Adrenal gland (tissue), 9 donors: ENCODE measurements at regions not wholly inside any gene's neighbourhood (a gene's known extent, or its start where the extent isn't known, plus 50 kb on each side); places are given as distances from the start of the nearest gene placed in this dataset.

Experiments used
- DNase-seq, 7 donors: peaks; one replicate each; pipeline ENCODE4 v3.0.0-alpha.2; 2019 to 2020
- H3K27ac ChIP-seq, 5 donors: fragments of 200-600 bp; sonication (generic) in 4 of 5; 1 replicate in 3 of 5; 2 replicates in 2 of 5; pipeline versions ENCODE4 v1.5.1 to v1.8.0; 2016 to 2020; ENCODE audit warnings: mild to moderate bottlenecking in 1 of 5
- H3K27me3 ChIP-seq: fragments of 200-600 bp; 2 replicates; pipeline ENCODE4 v1.8.0; 2021
- H3K36me3 ChIP-seq, 2 donors: fragments of 200-600 bp; replicated peaks in 1 of 2; 1 replicate in 1 of 2; 2 replicates in 1 of 2; pipeline versions ENCODE4 v1.5.1 to v1.8.0; 2018 to 2022
- H3K4me1 ChIP-seq, 2 donors: fragments of 200-600 bp; replicated peaks in 1 of 2; 1 replicate in 1 of 2; 2 replicates in 1 of 2; pipeline versions ENCODE4 v1.5.1 to v1.8.0; 2018 to 2021
- H3K4me3 ChIP-seq, 4 donors: fragments of 200-600 bp; sonication (generic) in 3 of 4; one replicate each; pipeline ENCODE4 v1.5.1; 2016 to 2018
- H3K9me3 ChIP-seq, 3 donors: fragments of 200-600 bp; sonication (generic) in 1 of 3; replicated peaks in 1 of 3; 1 replicate in 2 of 3; 2 replicates in 1 of 3; pipeline versions ENCODE4 v1.5.1 to v1.8.0; 2016 to 2021
- POLR2A ChIP-seq, 2 donors: fragments of 450-650 bp; IDR thresholded peaks; one replicate each; pipeline ENCODE4 v1.6.1; 2017; ENCODE audit warnings: antibody characterized with exemption in 2 of 2, mild to moderate bottlenecking in 2 of 2, moderate library complexity in 1 of 2
- WGBS, 4 donors: extraction: QIAGEN DNeasy Blood & Tissue Kit in 2 of 4; methylation state at CpG; one replicate each; pipeline versions ENCODE4 v1.1.5 to v1.1.7; 2013 to 2017; 5-methylcytosine and 5-hydroxymethylcytosine counted together
- intact Hi-C, 2 donors: fragments of 100-400 bp; cut with DNase I; formaldehyde crosslinking; loops; one replicate each; pipeline versions ENCODE4 v1.14.1 to v1.15.0; 2022 to 2023
- TF ChIP-seq, protein P1 (sequence below), 6 experiments: fragments of 450-650 bp in 4 of 6; fragments of 200-600 bp in 2 of 6; sonication (generic) in 1 of 6; IDR thresholded peaks; 1 replicate in 5 of 6; 2 replicates in 1 of 6; pipeline versions ENCODE4 v1.5.1 to v1.8.0; 2016 to 2021; ENCODE audit warnings: antibody characterized with exemption in 6 of 6, mild to moderate bottlenecking in 2 of 6, moderate library complexity in 1 of 6
- donor health status: healthy with polysubstance abuse.
- donor health status: Bipolar disorder and iron deficiency.
- donor health status: DM: yes; HTN: yes; CAD: no.
- donor health status: DM: no; HTN: no; CAD: no.
- donor health status: DM: no; HTN: no; CAD: no.

DNA sequence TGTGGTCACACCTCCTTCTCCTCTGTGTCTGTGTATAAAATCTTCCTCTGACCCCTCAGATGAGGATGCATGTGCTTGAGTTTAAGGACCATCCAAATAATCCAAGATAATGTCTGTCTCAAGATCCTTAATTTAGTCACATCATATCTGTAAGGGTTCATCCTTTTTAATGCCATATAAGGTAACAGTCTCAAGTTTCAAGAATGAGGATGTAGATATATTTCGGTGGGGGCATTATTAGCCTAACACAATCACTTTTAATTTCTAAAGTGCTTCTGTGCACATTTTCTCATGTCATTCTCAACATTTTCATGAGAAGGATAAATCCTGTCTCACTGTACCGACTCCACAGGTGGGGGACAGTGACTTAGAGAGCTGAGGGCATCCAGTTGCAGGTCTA, 235.3 kb downstream of the BUB3 start:
- intact Hi-C loops = loop anchor here in 1 of 2 donors (10.0 kb wide), 1 partner anchor 175 kb away; no protein-coding TSS in a partner anchor
- no peaks in the 10 kb centered on the region for H3K27me3 ChIP-seq
- WGBS, 4 donors = 73 to 88% (median 81%) methylated on average over 2 of the region's 2 CpGs

DNA sequence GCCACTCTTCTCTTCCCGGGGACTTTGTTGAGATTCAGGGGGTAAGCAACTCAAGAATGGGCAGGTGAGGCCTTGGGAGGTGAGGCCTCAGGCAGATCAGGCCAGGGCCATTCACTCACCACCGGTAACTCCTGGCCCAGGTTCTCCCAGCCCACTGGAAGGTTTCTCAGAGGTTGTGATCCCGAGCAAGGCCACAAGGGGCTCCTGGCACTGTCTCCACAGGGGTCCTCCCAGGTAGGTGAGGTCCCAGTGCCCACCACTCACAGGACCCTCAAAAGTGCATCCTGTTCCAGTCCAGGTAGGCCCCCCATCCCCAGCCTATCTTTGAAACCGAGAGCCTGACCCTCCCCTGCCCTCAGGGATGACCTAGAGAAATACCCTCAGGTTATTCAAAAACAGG, 236.1 kb downstream of the BUB3 start:
- intact Hi-C loops = no loop called here
- no peak for TF ChIP-seq POLR2A (IDR thresholded peaks at IDR 0.05)
- TF ChIP-seq, protein P1, sequence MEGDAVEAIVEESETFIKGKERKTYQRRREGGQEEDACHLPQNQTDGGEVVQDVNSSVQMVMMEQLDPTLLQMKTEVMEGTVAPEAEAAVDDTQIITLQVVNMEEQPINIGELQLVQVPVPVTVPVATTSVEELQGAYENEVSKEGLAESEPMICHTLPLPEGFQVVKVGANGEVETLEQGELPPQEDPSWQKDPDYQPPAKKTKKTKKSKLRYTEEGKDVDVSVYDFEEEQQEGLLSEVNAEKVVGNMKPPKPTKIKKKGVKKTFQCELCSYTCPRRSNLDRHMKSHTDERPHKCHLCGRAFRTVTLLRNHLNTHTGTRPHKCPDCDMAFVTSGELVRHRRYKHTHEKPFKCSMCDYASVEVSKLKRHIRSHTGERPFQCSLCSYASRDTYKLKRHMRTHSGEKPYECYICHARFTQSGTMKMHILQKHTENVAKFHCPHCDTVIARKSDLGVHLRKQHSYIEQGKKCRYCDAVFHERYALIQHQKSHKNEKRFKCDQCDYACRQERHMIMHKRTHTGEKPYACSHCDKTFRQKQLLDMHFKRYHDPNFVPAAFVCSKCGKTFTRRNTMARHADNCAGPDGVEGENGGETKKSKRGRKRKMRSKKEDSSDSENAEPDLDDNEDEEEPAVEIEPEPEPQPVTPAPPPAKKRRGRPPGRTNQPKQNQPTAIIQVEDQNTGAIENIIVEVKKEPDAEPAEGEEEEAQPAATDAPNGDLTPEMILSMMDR (IDR thresholded peaks at IDR 0.05) = no peak
- 83 to 86% (median 84%) methylated on average over 2 to 4 of the region's 4 CpGs for WGBS, 4 donors
- Histone ChIP-seq H3K4me3 (no peak overlapping the region), H3K27ac (no peak overlapping the region), H3K9me3 (no peaks in the 10 kb centered on the region), H3K36me3 (no peaks in the 10 kb centered on the region), H3K4me1 (no peaks in the 10 kb centered on the region), H3K27me3 (no peaks in the 10 kb centered on the region)
- DNase-seq = no peak

More for the DNA sequence above, 235.3 kb downstream of the BUB3 start:
- H3K4me3 ChIP-seq = no peak overlapping the region
- DNase-seq = no peak
- H3K4me1 ChIP-seq = no peaks in the 10 kb centered on the region
- H3K27ac ChIP-seq = no peak overlapping the region
- no peak for TF ChIP-seq POLR2A (IDR thresholded peaks at IDR 0.05)
- TF ChIP-seq, protein P1 (IDR thresholded peaks at IDR 0.05) = no peak
- H3K9me3 ChIP-seq = no peaks in the 10 kb centered on the region
- H3K36me3 ChIP-seq = no peaks in the 10 kb centered on the region

DNA sequence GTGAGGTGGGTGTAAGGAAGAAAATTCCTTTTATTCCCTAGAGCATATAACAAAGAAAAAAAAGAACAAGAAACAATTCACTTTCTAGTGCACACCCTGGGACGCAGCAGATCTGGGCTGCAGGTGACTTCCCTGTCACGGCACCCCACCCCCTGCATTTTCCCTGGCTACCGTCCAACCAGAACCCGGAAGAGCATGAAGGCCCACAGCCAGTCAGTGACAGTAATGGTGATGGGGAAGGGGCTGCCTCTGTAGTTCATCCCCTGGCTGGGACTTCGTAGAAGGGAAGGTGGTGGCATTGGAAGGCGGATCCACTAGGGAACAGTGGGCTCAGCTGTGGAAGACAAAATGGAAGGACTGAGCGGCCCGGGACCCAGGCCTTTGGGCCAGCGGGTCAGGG, 236.7 kb downstream of the BUB3 start:
- WGBS, 4 donors = 86 to 89% (median 88%) methylated on average over 9 of the region's 9 CpGs
- no peak for TF ChIP-seq POLR2A (IDR thresholded peaks at IDR 0.05)
- TF ChIP-seq, protein P1 (IDR thresholded peaks at IDR 0.05) = no peak
- no peaks in the 10 kb centered on the region for H3K27me3 ChIP-seq
- H3K4me1 ChIP-seq = no peaks in the 10 kb centered on the region
- no peaks in the 10 kb centered on the region for H3K36me3 ChIP-seq
- intact Hi-C loops = no loop called here
- H3K4me3 ChIP-seq = no peak overlapping the region
- no peaks in the 10 kb centered on the region for H3K9me3 ChIP-seq
- DNase-seq = no peak
- H3K27ac ChIP-seq = no peak overlapping the region

DNA sequence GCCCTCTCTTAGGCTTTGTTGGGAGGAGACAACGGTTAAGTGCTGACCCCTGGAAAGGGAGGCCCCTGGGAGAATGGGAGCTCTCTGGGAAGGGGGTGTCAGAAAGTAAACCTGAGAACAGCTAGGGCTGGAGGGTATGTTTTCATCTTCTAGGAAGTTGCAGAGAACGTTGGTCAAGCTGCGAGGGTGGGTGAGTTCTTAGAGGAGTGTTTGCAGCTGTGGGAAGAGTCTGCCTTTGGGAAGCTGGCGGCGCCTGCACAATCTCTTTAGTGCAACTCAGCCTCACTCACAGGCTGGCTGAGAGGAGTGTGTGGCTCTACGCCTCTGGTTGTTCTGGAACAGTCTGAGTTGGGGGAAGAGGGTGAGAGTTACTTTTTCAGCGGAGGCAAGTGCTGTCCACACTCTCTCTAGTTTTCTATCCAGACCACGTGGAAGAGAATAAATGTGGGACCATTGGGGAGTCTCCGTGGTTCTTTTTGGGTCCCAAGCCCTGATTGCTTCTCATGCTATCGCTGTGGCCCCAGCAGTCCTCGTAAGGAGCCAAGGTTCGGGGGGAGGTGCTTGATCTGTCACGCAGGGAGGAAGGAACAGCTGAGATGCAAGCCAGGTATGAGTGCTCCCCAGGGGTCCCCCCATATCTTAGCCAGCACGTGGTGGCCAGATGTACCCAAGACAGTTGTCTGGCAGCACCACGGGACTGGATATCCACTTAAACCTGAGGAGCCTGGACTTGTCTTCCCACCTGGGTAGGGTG, 237.2 kb downstream of the BUB3 start:
- no peaks in the 10 kb centered on the region for H3K27me3 ChIP-seq
- H3K4me1 ChIP-seq = no peaks in the 10 kb centered on the region
- H3K27ac ChIP-seq = no peak overlapping the region
- DNase-seq = no peak
- TF ChIP-seq POLR2A (IDR thresholded peaks at IDR 0.05) = no peak
- TF ChIP-seq, protein P1 (IDR thresholded peaks at IDR 0.05) = no peak
- no peaks in the 10 kb centered on the region for H3K9me3 ChIP-seq
- no peaks in the 10 kb centered on the region for H3K36me3 ChIP-seq
- intact Hi-C loops = no loop called here
- WGBS, 4 donors = 69 to 74% (median 71%) methylated on average over 15 of the region's 15 CpGs
- H3K4me3 ChIP-seq = no peak overlapping the region
